ENCODE measurements at regions not wholly inside any gene's neighbourhood (a gene's known extent, or its start where the extent isn't known, plus 50 kb on each side); places are given as distances from the start of the nearest gene placed in this dataset.
A peak's percentile ranks its signal among the peaks of the same experiment; 100 is the strongest.

DNA sequence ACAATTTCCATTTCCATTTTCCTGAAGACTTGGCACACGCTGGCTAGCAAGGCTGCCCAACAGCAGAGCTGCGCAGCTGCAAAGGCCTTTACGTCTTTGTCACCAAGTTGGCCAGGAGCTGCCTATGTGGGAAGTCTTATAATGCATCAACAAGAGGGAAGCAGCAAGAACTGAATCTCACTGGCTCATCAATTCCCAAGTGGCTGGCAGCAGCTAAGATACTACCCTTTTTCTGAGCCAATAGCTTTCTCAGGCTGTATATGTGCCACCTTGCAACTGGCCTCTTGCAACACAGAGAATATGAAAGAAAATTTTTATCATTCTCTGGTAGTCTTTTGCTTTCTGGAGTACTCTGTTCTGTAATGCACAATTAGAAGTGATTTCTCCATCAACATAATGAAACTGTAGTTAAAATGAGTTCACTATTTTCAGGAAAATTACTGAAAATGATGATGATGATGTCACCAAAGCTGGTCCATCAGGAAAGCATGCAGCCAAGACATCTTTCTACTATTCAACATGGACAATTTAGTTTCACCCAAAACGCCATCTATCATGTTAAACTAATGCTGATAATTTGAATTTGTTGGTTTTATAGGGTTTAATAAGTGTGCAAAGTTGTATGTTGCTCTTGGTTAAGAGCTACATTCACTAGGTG, 97.3 kb upstream of the FOXA2 start:
- Histone ChIP-seq H3K4me1 (no peaks in the 10 kb centered on the region), H3K4me3 (no peak overlapping the region), H3K36me3 (no peaks in the 10 kb centered on the region), H3K27me3 (ENCODE audit: low read depth) (no peaks in the 10 kb centered on the region), H3K27ac (no peak overlapping the region), H3K9me3 (peaks cover 6% of the 10 kb centered on the region)
- intact Hi-C loops (cut with DNase I): loop anchor here (10.0 kb wide), 1 partner anchor 347 kb away; no protein-coding TSS in a partner anchor
- ATAC-seq: no peak
- TF ChIP-seq, protein P1, sequence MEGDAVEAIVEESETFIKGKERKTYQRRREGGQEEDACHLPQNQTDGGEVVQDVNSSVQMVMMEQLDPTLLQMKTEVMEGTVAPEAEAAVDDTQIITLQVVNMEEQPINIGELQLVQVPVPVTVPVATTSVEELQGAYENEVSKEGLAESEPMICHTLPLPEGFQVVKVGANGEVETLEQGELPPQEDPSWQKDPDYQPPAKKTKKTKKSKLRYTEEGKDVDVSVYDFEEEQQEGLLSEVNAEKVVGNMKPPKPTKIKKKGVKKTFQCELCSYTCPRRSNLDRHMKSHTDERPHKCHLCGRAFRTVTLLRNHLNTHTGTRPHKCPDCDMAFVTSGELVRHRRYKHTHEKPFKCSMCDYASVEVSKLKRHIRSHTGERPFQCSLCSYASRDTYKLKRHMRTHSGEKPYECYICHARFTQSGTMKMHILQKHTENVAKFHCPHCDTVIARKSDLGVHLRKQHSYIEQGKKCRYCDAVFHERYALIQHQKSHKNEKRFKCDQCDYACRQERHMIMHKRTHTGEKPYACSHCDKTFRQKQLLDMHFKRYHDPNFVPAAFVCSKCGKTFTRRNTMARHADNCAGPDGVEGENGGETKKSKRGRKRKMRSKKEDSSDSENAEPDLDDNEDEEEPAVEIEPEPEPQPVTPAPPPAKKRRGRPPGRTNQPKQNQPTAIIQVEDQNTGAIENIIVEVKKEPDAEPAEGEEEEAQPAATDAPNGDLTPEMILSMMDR (IDR thresholded peaks at IDR 0.05): no peak
- DNase-seq: no peak

DNA sequence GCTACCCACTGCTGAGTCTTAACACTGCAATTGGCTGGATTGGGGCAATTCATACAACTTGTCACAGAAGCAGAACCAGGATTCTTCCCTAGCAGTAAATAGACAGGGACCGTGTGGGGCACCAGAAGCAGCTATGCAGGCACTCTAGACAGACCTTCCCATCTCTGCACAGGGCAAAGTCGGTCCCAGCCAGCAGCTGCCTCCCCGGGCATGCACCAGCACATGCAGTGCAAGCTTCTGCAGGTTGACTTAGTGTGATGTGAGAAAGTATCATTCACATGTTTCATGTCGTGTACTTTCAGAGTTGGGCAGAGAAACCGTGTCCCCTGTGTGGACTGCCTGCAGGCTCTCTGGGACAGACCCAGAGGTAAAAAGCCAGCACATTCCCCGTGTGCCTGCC, 98.0 kb upstream of the FOXA2 start:
- H3K4me3 ChIP-seq: no peak overlapping the region
- H3K36me3 ChIP-seq: no peaks in the 10 kb centered on the region
- TF ChIP-seq, protein P1 (IDR thresholded peaks at IDR 0.05): no peak
- DNase-seq: no peak
- no peak overlapping the region for H3K27ac ChIP-seq
- intact Hi-C loops (cut with DNase I): loop anchor here (10.0 kb wide), 1 partner anchor 348 kb away; no protein-coding TSS in a partner anchor
- H3K4me1 ChIP-seq: no peaks in the 10 kb centered on the region
- peaks cover 6% of the 10 kb centered on the region for H3K9me3 ChIP-seq
- no peaks in the 10 kb centered on the region for H3K27me3 ChIP-seq (ENCODE audit: low read depth)
- no peak for ATAC-seq

DNA sequence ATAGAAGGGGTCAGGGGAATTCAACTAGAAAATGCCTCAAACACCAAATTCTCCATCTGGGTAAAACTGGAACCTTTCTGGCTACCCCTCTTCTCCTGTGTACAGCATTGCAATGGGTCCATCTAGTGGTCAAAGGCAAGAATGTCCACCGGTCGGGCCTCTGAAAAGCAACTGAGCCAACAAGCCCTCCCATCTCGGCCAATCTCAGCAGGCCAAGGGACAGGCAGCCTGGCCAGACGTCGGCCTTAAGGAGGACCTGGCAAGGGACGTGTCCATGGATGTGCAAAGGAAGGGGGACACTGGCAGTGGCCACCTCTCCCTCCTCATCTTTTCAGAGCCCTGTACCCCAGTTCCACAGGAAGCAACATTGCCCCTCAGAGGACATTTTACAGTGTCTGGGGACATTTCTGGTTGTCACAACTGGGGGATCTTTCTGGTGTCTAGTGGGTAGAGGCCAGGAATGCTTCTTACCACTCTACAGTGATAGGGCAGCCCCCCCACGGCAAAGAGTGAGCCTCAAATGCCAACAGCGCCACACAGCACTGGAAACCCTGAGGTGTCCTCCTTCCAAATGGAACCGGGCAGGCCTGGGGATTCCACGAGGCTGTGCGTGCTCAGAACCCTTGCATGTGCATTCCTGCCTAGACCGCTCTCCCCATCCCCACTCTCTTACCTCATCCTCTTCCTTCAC, 99.8 kb upstream of the FOXA2 start:
- Histone ChIP-seq H3K27me3 (ENCODE audit: low read depth) (no peaks in the 10 kb centered on the region), H3K4me3 (no peak overlapping the region), H3K36me3 (no peaks in the 10 kb centered on the region), H3K9me3 (no peaks in the 10 kb centered on the region), H3K4me1 (peaks cover 5% of the 10 kb centered on the region), H3K27ac (no peak overlapping the region)
- peak; percentile 82 to 86 for ATAC-seq
- peak; percentile 62 for DNase-seq
- TF ChIP-seq, protein P1 (IDR thresholded peaks at IDR 0.05): peak; percentile 84
- intact Hi-C loops (cut with DNase I): loop anchor here (10.0 kb wide), 1 partner anchor 349 kb away; no protein-coding TSS in a partner anchor

DNA sequence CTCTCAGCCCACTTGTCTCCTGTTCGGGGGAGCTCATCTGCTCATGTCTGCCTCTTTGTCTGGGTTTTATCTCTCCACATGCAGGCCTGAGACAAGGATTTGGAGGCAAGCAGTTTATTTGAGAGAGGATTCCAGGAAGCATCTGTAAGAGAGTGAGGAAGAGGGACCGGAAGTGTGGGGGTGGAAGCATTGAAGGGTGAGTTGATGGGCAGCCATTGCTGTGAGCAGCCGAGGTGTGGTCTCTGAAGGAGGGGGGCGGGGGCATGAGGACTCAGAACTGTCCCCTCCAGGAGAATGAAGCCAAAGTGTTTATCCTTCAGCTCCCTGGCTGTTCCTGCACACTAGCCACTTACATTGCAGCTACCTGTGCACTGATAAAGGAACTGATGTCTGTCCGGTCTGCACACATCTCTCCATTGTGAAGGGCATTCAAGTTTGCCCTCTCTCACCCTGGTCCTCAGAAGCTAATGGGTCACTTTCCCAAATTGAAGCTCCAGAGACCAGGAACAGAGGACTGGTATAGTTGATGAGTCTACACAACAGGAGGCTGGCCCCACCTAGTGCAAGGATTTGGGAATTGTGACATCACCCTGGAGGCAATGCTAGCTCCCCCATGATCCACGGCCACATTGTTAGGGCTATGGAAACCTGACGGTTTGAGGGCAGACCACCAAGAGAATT, 100.5 kb upstream of the FOXA2 start:
- H3K27ac ChIP-seq: no peak overlapping the region
- H3K4me3 ChIP-seq: no peak overlapping the region
- intact Hi-C loops (cut with DNase I): loop anchor here (10.0 kb wide), 1 partner anchor 350 kb away; no protein-coding TSS in a partner anchor
- ATAC-seq: no peak
- H3K36me3 ChIP-seq: no peaks in the 10 kb centered on the region
- TF ChIP-seq, protein P1 (IDR thresholded peaks at IDR 0.05): no peak
- peaks cover 5% of the 10 kb centered on the region for H3K4me1 ChIP-seq
- H3K9me3 ChIP-seq: no peaks in the 10 kb centered on the region
- no peaks in the 10 kb centered on the region for H3K27me3 ChIP-seq (ENCODE audit: low read depth)
- no peak for DNase-seq

DNA sequence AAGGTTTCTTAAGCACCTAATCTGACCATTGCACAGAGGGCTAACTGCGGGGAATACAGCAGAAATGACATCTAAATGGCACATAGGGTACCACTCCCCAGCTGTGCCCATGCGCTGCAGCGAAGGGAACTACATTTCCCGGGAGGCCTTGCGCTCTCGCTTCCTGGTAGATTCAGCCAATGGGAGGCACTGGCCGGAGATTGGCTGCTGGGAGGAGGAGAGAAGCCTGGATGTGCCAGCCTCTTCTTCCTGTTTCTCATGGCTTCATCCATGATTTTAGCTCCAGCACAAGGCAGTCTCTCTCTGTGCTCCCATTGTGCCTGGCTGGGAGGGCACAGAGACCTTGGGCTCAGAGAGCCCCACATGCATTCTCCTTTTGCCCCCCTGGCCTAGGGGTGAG, 101.7 kb upstream of the FOXA2 start:
- ATAC-seq (peak; percentile 29 to 65), DNase-seq (peak; percentile 68)
- Histone ChIP-seq H3K4me1 (peaks cover 5% of the 10 kb centered on the region), H3K9me3 (no peaks in the 10 kb centered on the region), H3K4me3 (no peak overlapping the region), H3K36me3 (no peaks in the 10 kb centered on the region), H3K27ac (no peak overlapping the region), H3K27me3 (ENCODE audit: low read depth) (no peaks in the 10 kb centered on the region)
- intact Hi-C loops (cut with DNase I): loop anchor here (10.0 kb wide), 1 partner anchor 351 kb away; no protein-coding TSS in a partner anchor
- TF ChIP-seq, protein P1 (IDR thresholded peaks at IDR 0.05): no peak

All from lower lobe of right lung (tissue), 2 donors.